ENCODE measurements at regions not wholly inside any gene's neighbourhood (a gene's known extent, or its start where the extent isn't known, plus 50 kb on each side); places are given as distances from the start of the nearest gene placed in this dataset.
"Not testable (repeated sequence)": the region's sequence is repeated elsewhere in the genome, so short reads cannot be mapped to it uniquely, and the experiment has no call there.

DNA sequence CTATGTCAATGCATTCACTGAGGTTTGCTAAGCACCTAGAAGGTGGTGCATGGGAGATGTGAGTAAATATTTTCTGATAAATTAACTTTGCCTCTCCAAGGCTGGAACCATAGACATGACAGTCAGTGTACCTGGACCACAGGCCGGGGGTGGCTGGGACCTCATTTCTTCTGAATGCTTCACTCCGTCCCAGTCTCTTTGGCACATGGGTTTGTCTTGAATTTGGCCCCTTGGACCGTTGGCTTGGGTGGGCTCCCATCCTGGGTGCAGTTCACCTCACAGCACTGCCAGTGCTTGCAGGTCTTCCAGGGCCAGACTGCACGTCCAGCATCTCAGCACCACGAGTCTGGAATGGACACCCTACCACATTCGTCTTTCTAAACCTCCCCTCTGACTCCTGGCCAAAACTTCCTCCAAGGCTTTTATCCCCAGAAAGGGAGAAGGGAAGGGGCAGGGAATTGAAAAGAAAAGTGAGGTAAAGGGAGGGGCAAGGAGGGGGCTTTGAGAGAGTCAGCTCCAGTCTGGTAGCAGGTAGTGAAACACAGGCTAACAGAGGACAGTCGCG is 267.8 kb downstream of the MED10 start:
- DNase-seq (ENCODE audit: low read depth): no peak

DNA sequence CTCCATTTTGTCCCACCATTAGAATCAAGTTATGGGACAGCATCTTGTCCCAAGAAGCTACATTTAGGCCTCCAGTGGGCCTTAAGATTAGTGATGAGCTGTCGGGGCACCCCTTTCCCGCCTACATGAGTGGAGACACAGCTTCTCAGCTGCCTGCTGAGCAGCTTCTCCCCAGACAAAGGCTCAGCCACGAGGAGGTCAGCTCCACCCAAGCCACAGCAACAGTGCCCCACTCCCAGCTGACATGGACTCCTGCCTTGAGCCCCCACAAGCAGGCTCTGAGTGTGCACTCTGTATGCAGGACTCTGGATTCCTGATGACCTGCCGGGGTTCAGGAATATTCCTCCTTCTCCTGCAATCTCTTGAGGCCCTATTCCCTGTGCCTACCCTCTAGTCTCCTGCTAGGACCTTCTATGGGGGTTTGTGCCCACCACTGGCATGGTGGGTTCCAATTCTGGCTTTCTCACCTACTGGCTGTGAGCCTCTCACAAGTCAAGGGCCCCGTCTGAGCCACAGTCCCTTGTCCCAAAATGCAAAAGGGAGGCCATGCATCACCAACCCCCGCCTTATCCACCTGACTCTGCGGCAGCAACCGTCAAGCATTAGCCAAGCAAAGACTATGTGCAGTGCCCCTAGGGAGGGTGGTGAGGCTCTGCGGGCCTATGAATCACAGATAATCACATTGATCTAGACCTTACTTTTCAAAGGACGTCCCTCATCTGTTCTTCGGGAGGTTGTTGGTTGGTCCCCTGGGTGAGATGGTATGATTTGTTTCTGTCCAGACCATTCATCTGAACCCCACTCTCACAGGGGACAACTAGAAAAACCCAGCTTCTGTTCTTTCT is 269.1 kb downstream of the MED10 start:
- no peak for DNase-seq (ENCODE audit: low read depth)

GRCh38 chr5:6108540-6108848 is 269.9 kb downstream of the MED10 start:
- no peak for DNase-seq (ENCODE audit: low read depth)

- DNase-seq (ENCODE audit: low read depth): no peak
Measured at GRCh38 chr5:6107675-6108539, 270.4 kb downstream of the MED10 start.

DNA sequence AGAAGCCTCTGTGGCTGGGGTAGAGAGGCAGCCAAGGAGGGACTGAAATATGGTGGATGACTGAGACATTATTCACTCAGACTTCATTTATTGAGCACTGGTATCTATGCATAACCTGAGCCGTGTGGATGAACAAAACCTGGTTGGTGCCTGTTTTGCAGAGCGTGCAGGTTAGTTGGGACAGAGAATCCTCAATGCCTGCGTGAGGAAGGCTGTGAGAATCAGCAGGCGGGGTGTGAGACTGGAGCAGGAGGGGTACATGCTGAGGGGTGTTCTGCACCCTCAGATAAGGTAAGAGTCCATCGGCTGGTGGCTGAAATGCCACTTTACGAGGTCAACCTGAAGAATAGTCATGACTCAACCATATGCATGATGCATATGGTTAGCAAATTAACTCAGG is 271.6 kb downstream of the MED10 start:
- no peak for DNase-seq (ENCODE audit: low read depth)

DNA sequence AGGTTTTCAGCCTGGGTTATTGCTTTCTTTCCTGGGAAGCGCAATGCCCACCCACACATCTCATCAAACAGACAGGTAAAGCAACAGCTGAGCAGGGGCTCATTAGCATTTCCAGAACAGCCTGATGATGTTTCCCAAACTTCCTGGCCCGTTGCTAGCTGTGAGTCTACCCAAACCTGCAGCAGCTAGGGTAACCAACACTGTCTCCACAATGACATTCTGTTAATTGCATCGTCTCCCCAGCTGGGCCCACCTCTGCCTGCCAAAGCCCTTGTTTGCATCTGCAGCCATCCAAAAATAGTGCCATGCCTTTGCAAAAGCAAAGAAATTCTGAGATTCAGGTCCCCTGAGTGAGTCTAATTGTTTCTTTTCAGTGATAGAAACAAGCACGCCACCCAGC is 273.0 kb downstream of the MED10 start:
- no peak for DNase-seq (ENCODE audit: low read depth)

GRCh38 chr5:6096101-6096500 is 282.2 kb downstream of the MED10 start:
- no peak for DNase-seq (ENCODE audit: low read depth)

- DNase-seq (ENCODE audit: low read depth): not testable (repeated sequence)
Measured at GRCh38 chr5:6094180-6094579, 284.2 kb downstream of the MED10 start.

DNA sequence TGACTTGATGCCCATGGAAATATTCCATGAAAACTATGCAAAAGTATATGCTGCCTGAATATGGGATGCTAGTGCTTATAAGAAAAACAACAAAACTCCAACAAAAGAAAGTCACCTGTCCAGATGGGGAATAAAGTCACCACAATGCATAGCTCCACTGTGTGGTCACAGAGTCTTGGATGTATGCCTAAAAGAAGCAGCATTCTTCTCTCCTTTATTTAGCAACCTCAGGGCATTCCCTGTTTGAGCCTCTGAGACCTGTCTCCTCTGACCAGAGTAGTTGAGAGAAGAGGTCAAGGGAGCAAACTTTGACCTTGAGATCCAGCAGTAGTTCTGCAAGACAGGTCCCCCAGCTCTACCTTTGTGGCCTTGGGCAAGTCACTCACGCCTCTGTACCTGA is 287.5 kb downstream of the MED10 start:
- no peak for DNase-seq (ENCODE audit: low read depth)

- DNase-seq (ENCODE audit: low read depth): no peak
Measured at GRCh38 chr5:6090079-6090654, 288.2 kb downstream of the MED10 start.

GRCh38 chr5:6088706-6089105 is 289.6 kb downstream of the MED10 start:
- DNase-seq (ENCODE audit: low read depth): peak; percentile 1

GRCh38 chr5:6087576-6087975 is 290.8 kb downstream of the MED10 start:
- no peak for DNase-seq (ENCODE audit: low read depth)

DNA sequence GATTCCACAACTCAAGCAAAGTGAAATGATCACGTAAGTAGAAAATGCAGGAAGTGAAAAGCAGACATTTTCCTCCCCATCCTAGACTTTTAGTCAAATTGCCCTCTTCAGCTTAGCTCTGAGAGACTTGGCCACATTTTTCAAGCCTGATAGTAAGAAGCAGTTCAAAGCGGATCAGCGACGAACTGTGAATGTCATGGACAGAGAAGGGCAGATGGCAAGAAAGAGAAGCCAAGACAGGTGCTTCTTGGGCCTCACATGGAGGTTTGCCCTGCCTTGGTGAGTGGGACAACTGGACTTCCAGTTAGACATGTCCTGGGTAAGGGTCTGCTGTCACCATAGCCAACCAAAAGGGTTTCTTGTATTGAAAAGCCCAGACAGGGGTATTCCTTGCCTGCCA is 291.5 kb downstream of the MED10 start:
- DNase-seq (ENCODE audit: low read depth): no peak

GRCh38 chr5:6085341-6085860 is 292.9 kb downstream of the MED10 start:
- DNase-seq (ENCODE audit: low read depth): no peak

- no peak for DNase-seq (ENCODE audit: low read depth)
Measured at GRCh38 chr5:6084836-6085235, 293.5 kb downstream of the MED10 start.

GRCh38 chr5:6084376-6084775 is 294.0 kb downstream of the MED10 start:
- no peak for DNase-seq (ENCODE audit: low read depth)

DNA sequence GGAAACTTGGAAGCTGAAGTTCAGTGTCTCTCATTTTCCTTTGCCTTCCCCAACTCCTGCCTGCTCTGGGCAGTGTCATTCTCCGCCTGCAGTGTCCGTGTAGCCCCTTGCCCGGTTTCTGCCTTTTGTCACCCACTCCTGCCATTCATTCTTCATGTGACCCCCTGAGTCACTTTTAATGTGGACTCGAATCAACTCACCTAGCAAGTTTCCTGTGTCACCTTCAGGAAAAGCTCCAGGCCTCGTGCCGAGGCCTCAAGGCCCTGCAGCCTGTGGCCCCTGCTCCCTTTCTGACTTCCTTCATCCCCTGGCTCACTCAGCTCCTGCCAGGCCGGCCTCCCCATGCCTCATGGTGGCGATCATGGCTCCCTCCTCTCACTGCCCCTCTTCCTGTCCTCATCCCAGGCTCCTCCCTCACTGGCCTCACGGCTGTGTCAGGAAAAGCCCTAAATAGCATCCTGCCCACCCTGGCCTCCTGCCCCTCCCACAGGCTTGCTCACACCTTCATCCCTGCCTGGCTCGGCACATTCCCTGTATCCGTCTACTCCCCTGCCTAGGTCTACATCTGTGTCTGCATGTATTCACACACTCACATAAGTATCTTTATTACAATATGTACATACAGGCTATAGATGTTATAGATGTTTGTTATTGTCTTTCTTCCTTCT is 294.9 kb downstream of the MED10 start:
- no peak for DNase-seq (ENCODE audit: low read depth)

DNA sequence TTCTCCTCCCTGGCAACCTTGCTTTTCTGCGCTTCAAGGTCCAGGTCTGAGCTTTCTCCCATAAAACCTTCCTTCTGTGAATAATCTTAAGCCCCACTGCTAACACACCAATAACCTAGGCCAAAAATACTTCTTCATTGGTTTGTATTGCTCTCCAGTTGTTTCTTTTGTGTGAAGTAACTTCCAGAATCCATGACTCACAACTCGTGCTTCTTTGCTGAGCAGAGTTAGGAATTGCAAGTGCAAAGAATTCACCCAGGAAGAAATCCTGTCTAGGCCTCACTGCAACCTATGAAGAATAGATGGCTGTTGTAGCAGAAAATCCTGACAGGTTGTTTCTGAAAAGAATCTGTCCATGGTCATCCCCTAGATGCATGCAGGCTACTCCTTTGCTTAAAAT is 295.7 kb downstream of the MED10 start:
- DNase-seq (ENCODE audit: low read depth): no peak

- DNase-seq (ENCODE audit: low read depth): no peak
Measured at GRCh38 chr5:6081727-6082210, 296.6 kb downstream of the MED10 start.

DNA sequence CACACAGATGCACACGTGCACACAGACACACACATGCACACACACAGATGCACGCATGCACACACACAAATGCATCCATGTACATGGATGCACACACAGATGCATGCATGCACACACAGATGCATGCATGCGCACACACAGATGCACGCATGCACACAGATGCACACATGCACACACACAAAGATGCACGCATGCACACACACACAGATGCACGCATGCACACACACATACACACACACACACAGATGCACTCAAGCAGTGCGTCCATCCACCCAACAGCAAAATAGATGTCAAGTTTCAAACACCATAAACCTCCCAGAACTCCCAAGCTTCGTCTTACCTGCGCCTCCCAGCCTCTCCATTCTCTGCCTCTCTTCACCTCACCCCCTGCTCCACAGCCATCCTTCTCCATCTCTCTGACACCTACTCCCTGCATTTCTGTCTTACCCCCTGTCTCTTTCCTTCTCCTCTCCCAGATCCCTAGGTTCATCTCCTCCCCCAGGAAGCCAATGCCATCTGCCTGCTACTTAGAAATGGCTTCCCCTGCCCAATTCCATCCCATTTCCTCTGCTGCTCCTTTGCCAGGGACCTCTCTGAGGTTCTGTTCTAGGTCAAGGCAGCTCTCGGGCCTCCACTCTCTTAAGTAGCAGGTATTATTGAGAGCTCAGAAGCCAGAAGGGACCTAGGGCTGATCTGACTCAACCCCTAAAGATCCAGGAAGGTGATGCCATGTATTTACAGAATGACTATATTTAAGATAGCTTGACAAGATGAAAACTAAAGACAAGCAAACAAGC is 297.2 kb downstream of the MED10 start:
- DNase-seq (ENCODE audit: low read depth): no peak

- DNase-seq (ENCODE audit: low read depth): no peak
Measured at GRCh38 chr5:6080436-6080835, 297.9 kb downstream of the MED10 start.

Measured in RPMI7951 (cell line).